Astrocyte of the hippocampus (primary cell): ENCODE measurements at regions not wholly inside any gene's neighbourhood (a gene's known extent, or its start where the extent isn't known, plus 50 kb on each side); places are given as distances from the start of the nearest gene placed in this dataset.
"Not testable (repeated sequence)": the region's sequence is repeated elsewhere in the genome, so short reads cannot be mapped to it uniquely, and the experiment has no call there.

ENCODE experiments used
- DNase-seq: peaks from one replicate; pipeline ENCODE4 v3.0.0; 2011; ENCODE audit warnings: low read depth, low spot score

- DNase-seq = no peak
Measured at GRCh38 chr11:87769661-87770060, 405.6 kb downstream of the RAB38 start.

- DNase-seq = no peak
Measured at GRCh38 chr11:87767615-87768014, 407.6 kb downstream of the RAB38 start.

GRCh38 chr11:87764075-87764474 is 411.2 kb downstream of the RAB38 start:
- not testable (repeated sequence) for DNase-seq

GRCh38 chr11:87754685-87755084 is 420.6 kb downstream of the RAB38 start:
- peak; percentile 29 for DNase-seq

GRCh38 chr11:87753143-87753542 is 422.1 kb downstream of the RAB38 start:
- DNase-seq = no peak

GRCh38 chr11:87743007-87743406 is 432.2 kb downstream of the RAB38 start:
- no peak for DNase-seq

- no peak for DNase-seq
Measured at GRCh38 chr11:87740968-87741367, 434.3 kb downstream of the RAB38 start.

- DNase-seq = no peak
Measured at GRCh38 chr11:87740451-87740850, 434.8 kb downstream of the RAB38 start.

- peak; percentile 23 for DNase-seq
Measured at GRCh38 chr11:87739766-87740165, 435.5 kb downstream of the RAB38 start.

- no peak for DNase-seq
Measured at GRCh38 chr11:87739261-87739660, 436.0 kb downstream of the RAB38 start.

- DNase-seq = no peak
Measured at GRCh38 chr11:87736928-87737327, 438.3 kb downstream of the RAB38 start.

- peak; percentile 71 for DNase-seq
Measured at GRCh38 chr11:87726506-87726905, 448.7 kb downstream of the RAB38 start.

- DNase-seq = no peak
Measured at GRCh38 chr11:87724358-87724757, 450.9 kb downstream of the RAB38 start.

GRCh38 chr11:87722756-87723565 is 452.3 kb downstream of the RAB38 start:
- peak; percentile 46 for DNase-seq

- DNase-seq = peak; percentile 31
Measured at GRCh38 chr11:87719326-87720073, 455.7 kb downstream of the RAB38 start.

GRCh38 chr11:87712802-87713202 is 462.4 kb downstream of the RAB38 start:
- DNase-seq = no peak

- no peak for DNase-seq
Measured at GRCh38 chr11:87712391-87712790, 462.9 kb downstream of the RAB38 start.

- DNase-seq = not testable (repeated sequence)
Measured at GRCh38 chr11:87703589-87703988, 471.7 kb downstream of the RAB38 start.

- no peak for DNase-seq
Measured at GRCh38 chr11:87675993-87676392, 499.2 kb downstream of the RAB38 start.

GRCh38 chr11:87666730-87667129 is 508.5 kb downstream of the RAB38 start:
- no peak for DNase-seq

GRCh38 chr11:87662287-87662686 is 513.0 kb downstream of the RAB38 start:
- no peak for DNase-seq

- no peak for DNase-seq
Measured at GRCh38 chr11:87660926-87661660, 514.1 kb downstream of the RAB38 start.
